NB4 (cell line): ENCODE measurements at regions not wholly inside any gene's neighbourhood (a gene's known extent, or its start where the extent isn't known, plus 50 kb on each side); places are given as distances from the start of the nearest gene placed in this dataset.

Experiments used
- CTCF ChIP-seq: IDR thresholded peaks from one replicate; pipeline ENCODE4 v1.5.1; 2012; ENCODE audit warnings: low read depth, low read length
- MAX ChIP-seq: IDR thresholded peaks from 2 replicates; pipeline ENCODE4 v1.6.1; 2011; ENCODE audit warnings: low read depth, low read length
- MYC ChIP-seq: IDR thresholded peaks from 2 replicates; pipeline ENCODE4 v1.6.1; 2011; ENCODE audit warnings: low read depth, low read length
- POLR2A ChIP-seq: IDR thresholded peaks from 2 replicates; pipeline ENCODE4 v1.6.1; 2011; ENCODE audit warnings: mild to moderate bottlenecking; ENCODE audit not compliant: insufficient read length; ENCODE audit errors: extremely low read depth

GRCh38 chr5:14041528-14042192 is 97.2 kb upstream of the DNAH5 start:
- TF ChIP-seq MYC (no peak), MAX (no peak), CTCF (no peak), POLR2A (no peak)
